OCI-LY3 (cell line): ENCODE measurements at regions not wholly inside any gene's neighbourhood (a gene's known extent, or its start where the extent isn't known, plus 50 kb on each side); places are given as distances from the start of the nearest gene placed in this dataset.
"Not testable (repeated sequence)": the region's sequence is repeated elsewhere in the genome, so short reads cannot be mapped to it uniquely, and the experiment has no call there.

ENCODE experiments used
- H2AFZ ChIP-seq: fragments of 200-600, 300-600 bp; shearing (Covaris generic); 2 replicates; pipeline ENCODE4 v1.6.0; 2014; ENCODE audit warnings: antibody characterized with exemption, low read depth, low read length
- H3K27ac ChIP-seq: fragments of 200-600, 300-600 bp; sonication (generic); 2 replicates; pipeline ENCODE4 v1.5.1; 2014; ENCODE audit warnings: mild to moderate bottlenecking, low read length, moderate library complexity, mixed read lengths
- H3K27me3 ChIP-seq: fragments of 200-600, 300-600 bp; sonication (generic); 2 replicates; pipeline ENCODE4 v1.6.1; 2014; ENCODE audit warnings: low read depth, low read length, mixed read lengths
- H3K36me3 ChIP-seq: fragments of 200-600, 300-600 bp; sonication (generic); replicated peaks from 2 replicates; pipeline ENCODE3; 2014; ENCODE audit warnings: low read depth, low read length, mixed read lengths
- H3K4me1 ChIP-seq: fragments of 300-600, 200-600 bp; sonication (generic); 2 replicates; pipeline ENCODE4 v1.6.1; 2014; ENCODE audit warnings: low read length, mixed read lengths
- H3K4me2 ChIP-seq: fragments of 200-600, 300-600 bp; sonication (generic); 2 replicates; pipeline ENCODE4 v1.6.1; 2014; ENCODE audit warnings: low read length, mixed read lengths
- H3K4me3 ChIP-seq: fragments of 300-600, 200-600 bp; sonication (generic); 2 replicates; pipeline ENCODE4 v1.5.1; 2014; ENCODE audit warnings: antibody characterized with exemption, mild to moderate bottlenecking, low read length, moderate library complexity
- H3K79me2 ChIP-seq: fragments of 300-600, 200-600 bp; shearing (Covaris generic); 2 replicates; pipeline ENCODE4 v1.6.1; 2014; ENCODE audit warnings: mild to moderate bottlenecking, low read length, mixed read lengths
- H3K9ac ChIP-seq: fragments of 300-600, 200-600 bp; shearing (Covaris generic); 2 replicates; pipeline ENCODE4 v1.6.0; 2014; ENCODE audit warnings: mild to moderate bottlenecking, low read length, moderate library complexity
- H3K9me3 ChIP-seq: fragments of 200-600, 300-600 bp; shearing (Covaris generic); 2 replicates; pipeline ENCODE4 v1.6.1; 2014; ENCODE audit warnings: low read length, mixed read lengths; ENCODE audit not compliant: insufficient read depth
- H4K20me1 ChIP-seq: fragments of 200-600, 300-600 bp; sonication (generic); 2 replicates; pipeline ENCODE4 v1.6.1; 2016; ENCODE audit warnings: low read length, mixed read lengths; ENCODE audit not compliant: insufficient read depth
- CTCF ChIP-seq: fragments of 200-600, 300-600 bp; sonication (generic); IDR thresholded peaks from 2 replicates; pipeline ENCODE4 v1.5.1; 2014; ENCODE audit warnings: antibody characterized with exemption, low read length, low read depth
- EZH2phosphoT487 ChIP-seq: fragments of 200-600 bp; shearing (Covaris generic); IDR thresholded peaks from 2 replicates; pipeline ENCODE4 v1.6.1; 2018; ENCODE audit warnings: antibody characterized with exemption, mixed run types, low read depth

- Histone ChIP-seq H4K20me1 (no peaks in the 10 kb centered on the region), H3K27me3 (peaks cover 17% of the 10 kb centered on the region; the same call in 1 of the 2 replicates), H3K36me3 (no peaks in the 10 kb centered on the region), H3K4me1 (no peaks in the 10 kb centered on the region), H3K4me3 (no peak overlapping the region), H3K4me2 (no peak overlapping the region), H3K9me3 (no peaks in the 10 kb centered on the region), H3K79me2 (no peaks in the 10 kb centered on the region), H2AFZ (no peak overlapping the region), H3K27ac (no peak overlapping the region), H3K9ac (no peak overlapping the region)
- TF ChIP-seq EZH2phosphoT487: no peak
- TF ChIP-seq CTCF: no peak
These were observed 109.7 kb upstream of the TMEM45B start for GRCh38 chr11:129705933-129706332.

GRCh38 chr11:129709801-129710398 is 105.7 kb upstream of the TMEM45B start:
- Histone ChIP-seq H3K36me3 (no peaks in the 10 kb centered on the region), H3K4me3 (no peak overlapping the region), H3K9ac (no peak overlapping the region), H3K4me2 (no peak overlapping the region), H4K20me1 (no peaks in the 10 kb centered on the region), H3K27ac (no peak overlapping the region), H3K4me1 (no peaks in the 10 kb centered on the region), H3K79me2 (no peaks in the 10 kb centered on the region), H2AFZ (no peak overlapping the region), H3K27me3 (0 out of 2 replicates have a peak, but pooled peaks cover 4% of the 10 kb centered on the region), H3K9me3 (no peaks in the 10 kb centered on the region)
- no peak for TF ChIP-seq CTCF
- no peak for TF ChIP-seq EZH2phosphoT487

- H3K4me2 ChIP-seq: no peak overlapping the region
- no peaks in the 10 kb centered on the region for H3K4me1 ChIP-seq
- H2AFZ ChIP-seq: no peak overlapping the region
- H3K4me3 ChIP-seq: no peak overlapping the region
- no peaks in the 10 kb centered on the region for H4K20me1 ChIP-seq
- 0 out of 2 replicates have a peak, but pooled peaks cover 4% of the 10 kb centered on the region for H3K27me3 ChIP-seq
- TF ChIP-seq EZH2phosphoT487: no peak
- TF ChIP-seq CTCF: no peak
- no peak overlapping the region for H3K9ac ChIP-seq
- no peaks in the 10 kb centered on the region for H3K36me3 ChIP-seq
- no peaks in the 10 kb centered on the region for H3K79me2 ChIP-seq
- no peak overlapping the region for H3K27ac ChIP-seq
- no peaks in the 10 kb centered on the region for H3K9me3 ChIP-seq
These were observed 105.2 kb upstream of the TMEM45B start for GRCh38 chr11:129710423-129710822.

GRCh38 chr11:129711760-129712159 is 103.9 kb upstream of the TMEM45B start:
- H3K27ac ChIP-seq: no peak overlapping the region
- TF ChIP-seq CTCF (no peak), EZH2phosphoT487 (no peak)
- 0 out of 2 replicates have a peak, but pooled peaks cover 4% of the 10 kb centered on the region for H3K27me3 ChIP-seq
- no peaks in the 10 kb centered on the region for H4K20me1 ChIP-seq
- H3K79me2 ChIP-seq: no peaks in the 10 kb centered on the region
- no peaks in the 10 kb centered on the region for H3K9me3 ChIP-seq
- H3K36me3 ChIP-seq: no peaks in the 10 kb centered on the region
- no peak overlapping the region for H2AFZ ChIP-seq
- no peak overlapping the region for H3K9ac ChIP-seq
- H3K4me1 ChIP-seq: no peaks in the 10 kb centered on the region
- no peak overlapping the region for H3K4me2 ChIP-seq
- H3K4me3 ChIP-seq: no peak overlapping the region

- not testable (repeated sequence) for H3K9ac ChIP-seq, H3K36me3 ChIP-seq
These were observed 103.0 kb upstream of the TMEM45B start for GRCh38 chr11:129712486-129713240.

More at GRCh38 chr11:129712486-129713240, 103.0 kb upstream of the TMEM45B start:
- not testable (repeated sequence) for H3K4me3 ChIP-seq, H3K9me3 ChIP-seq, H3K27me3 ChIP-seq, H3K4me1 ChIP-seq, H2AFZ ChIP-seq, H3K27ac ChIP-seq, H3K79me2 ChIP-seq, H4K20me1 ChIP-seq, H3K4me2 ChIP-seq
